Smooth muscle cell (in vitro differentiated cells): ENCODE measurements at regions not wholly inside any gene's neighbourhood (a gene's known extent, or its start where the extent isn't known, plus 50 kb on each side); places are given as distances from the start of the nearest gene placed in this dataset.

ENCODE experiments used
- DNase-seq: peaks from one replicate; lab custom pipeline; 2025; ENCODE audit not compliant: unreplicated experiment; lab: John Stamatoyannopoulos, UW
- H2AFZ ChIP-seq: fragments of 200-600 bp; sonication (generic); 2 replicates; pipeline ENCODE4 v1.6.0; 2016; ENCODE audit warnings: antibody characterized with exemption, low read depth, mild to moderate bottlenecking
- H3F3A ChIP-seq: fragments of 200-600 bp; sonication (generic); 2 replicates; pipeline ENCODE4 v1.6.0; 2017; ENCODE audit warnings: antibody characterized with exemption, low read depth
- H3K27ac ChIP-seq: fragments of 200-600 bp; sonication (generic); 2 replicates; pipeline ENCODE4 v1.5.1; 2016; ENCODE audit warnings: low read depth, mild to moderate bottlenecking
- H3K27me3 ChIP-seq: fragments of 200-600 bp; sonication (generic); 2 replicates; pipeline ENCODE4 v1.6.1; 2016; ENCODE audit warnings: low read depth, mild to moderate bottlenecking
- H3K36me3 ChIP-seq: fragments of 200-600 bp; sonication (generic); 2 replicates; pipeline ENCODE4 v1.5.1; 2016; ENCODE audit warnings: low read depth
- H3K4me1 ChIP-seq: fragments of 200-600 bp; sonication (generic); 2 replicates; pipeline ENCODE4 v1.5.1; 2016; ENCODE audit warnings: low read depth
- H3K4me2 ChIP-seq: fragments of 200-600 bp; sonication (generic); 2 replicates; pipeline ENCODE4 v1.6.0; 2016; ENCODE audit warnings: mild to moderate bottlenecking
- H3K4me3 ChIP-seq: fragments of 200-600 bp; sonication (generic); 2 replicates; pipeline ENCODE4 v1.5.1; 2016; ENCODE audit warnings: mild to moderate bottlenecking
- H3K79me2 ChIP-seq: fragments of 200-600 bp; sonication (generic); 2 replicates; pipeline ENCODE4 v1.6.0; 2016; ENCODE audit warnings: low read depth, mild to moderate bottlenecking
- H3K9ac ChIP-seq: fragments of 200-600 bp; sonication (generic); 2 replicates; pipeline ENCODE4 v1.6.0; 2016; ENCODE audit warnings: low read depth
- H3K9me3 ChIP-seq: fragments of 200-600 bp; sonication (generic); replicated peaks from 2 replicates; pipeline ENCODE4 v1.5.1; 2016; ENCODE audit warnings: low read depth
- H4K20me1 ChIP-seq: fragments of 200-600 bp; sonication (generic); 2 replicates; pipeline ENCODE4 v1.6.0; 2016; ENCODE audit warnings: low read depth
- WGBS: methylation state at CpG from one replicate; pipeline ENCODE4 v1.1.7; 2016; ENCODE audit warnings: low lambda C conversion rate; 5-methylcytosine and 5-hydroxymethylcytosine counted together
- TF ChIP-seq, protein P1 (sequence below): fragments of 200-600 bp; sonication (generic); IDR thresholded peaks from 2 replicates; pipeline ENCODE4 v1.5.1; 2017; ENCODE audit warnings: borderline replicate concordance, mild to moderate bottlenecking, antibody characterized with exemption; ENCODE audit not compliant: insufficient read depth, poor library complexity, severe bottlenecking

DNA sequence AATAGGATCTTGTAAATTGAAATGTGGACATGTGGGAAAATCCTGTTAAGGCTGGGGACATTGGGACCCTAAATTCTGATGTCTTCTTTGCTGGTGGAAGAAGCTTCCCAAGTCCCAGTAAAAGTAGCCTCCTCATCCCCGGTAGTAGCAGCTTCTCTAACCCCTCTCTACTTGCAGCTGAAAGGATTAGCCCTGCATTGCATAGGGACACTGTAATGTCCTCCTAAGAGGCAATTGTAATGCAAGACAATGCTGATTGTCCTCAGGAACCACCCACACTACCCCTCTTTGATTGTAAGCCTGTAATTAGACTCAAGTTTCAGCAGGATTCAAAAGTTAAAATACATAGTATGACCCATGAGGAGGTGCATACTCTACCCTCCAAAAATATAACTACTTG lies 1938.4 kb upstream of the C9orf72 start:
- no peak for DNase-seq
- Histone ChIP-seq H3K4me3 (no peak overlapping the region), H3K9ac (no peak overlapping the region), H4K20me1 (no peaks in the 10 kb centered on the region), H3F3A (no peaks in the 10 kb centered on the region), H2AFZ (no peak overlapping the region), H3K4me1 (peaks cover 5% of the 10 kb centered on the region), H3K27me3 (no peaks in the 10 kb centered on the region), H3K4me2 (no peak overlapping the region), H3K79me2 (no peaks in the 10 kb centered on the region), H3K27ac (no peak overlapping the region), H3K9me3 (no peaks in the 10 kb centered on the region), H3K36me3 (no peaks in the 10 kb centered on the region)
- WGBS, result 76% methylated on average over 1 of the region's 1 CpG
- TF ChIP-seq, protein P1, sequence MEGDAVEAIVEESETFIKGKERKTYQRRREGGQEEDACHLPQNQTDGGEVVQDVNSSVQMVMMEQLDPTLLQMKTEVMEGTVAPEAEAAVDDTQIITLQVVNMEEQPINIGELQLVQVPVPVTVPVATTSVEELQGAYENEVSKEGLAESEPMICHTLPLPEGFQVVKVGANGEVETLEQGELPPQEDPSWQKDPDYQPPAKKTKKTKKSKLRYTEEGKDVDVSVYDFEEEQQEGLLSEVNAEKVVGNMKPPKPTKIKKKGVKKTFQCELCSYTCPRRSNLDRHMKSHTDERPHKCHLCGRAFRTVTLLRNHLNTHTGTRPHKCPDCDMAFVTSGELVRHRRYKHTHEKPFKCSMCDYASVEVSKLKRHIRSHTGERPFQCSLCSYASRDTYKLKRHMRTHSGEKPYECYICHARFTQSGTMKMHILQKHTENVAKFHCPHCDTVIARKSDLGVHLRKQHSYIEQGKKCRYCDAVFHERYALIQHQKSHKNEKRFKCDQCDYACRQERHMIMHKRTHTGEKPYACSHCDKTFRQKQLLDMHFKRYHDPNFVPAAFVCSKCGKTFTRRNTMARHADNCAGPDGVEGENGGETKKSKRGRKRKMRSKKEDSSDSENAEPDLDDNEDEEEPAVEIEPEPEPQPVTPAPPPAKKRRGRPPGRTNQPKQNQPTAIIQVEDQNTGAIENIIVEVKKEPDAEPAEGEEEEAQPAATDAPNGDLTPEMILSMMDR, result no peak

DNA sequence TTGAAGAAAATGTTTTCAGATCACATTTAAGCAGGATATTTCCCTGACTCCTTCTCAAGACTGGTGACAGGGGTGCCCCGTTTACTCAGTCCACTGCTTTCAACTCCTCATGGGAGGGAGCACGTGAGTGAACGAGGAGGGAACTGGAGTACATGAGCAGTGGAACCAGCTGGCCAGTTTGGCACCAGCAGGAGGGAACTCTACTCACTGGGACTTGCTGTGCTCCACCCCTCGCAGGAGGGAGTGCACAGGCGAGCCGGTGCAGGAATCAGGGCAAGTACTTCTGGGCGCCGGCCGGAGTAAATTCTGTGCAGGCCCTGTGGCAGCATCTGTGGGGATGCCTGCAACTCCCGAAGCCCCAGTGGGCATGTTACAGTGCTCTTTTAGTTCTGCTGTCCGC lies 1941.1 kb upstream of the C9orf72 start:
- no peaks in the 10 kb centered on the region for H4K20me1 ChIP-seq
- H3K27me3 ChIP-seq, result no peaks in the 10 kb centered on the region
- 68% methylated on average over 11 of the region's 11 CpGs for WGBS
- DNase-seq, result no peak
- no peak overlapping the region for H3K27ac ChIP-seq
- H3K9ac ChIP-seq, result no peak overlapping the region
- no peaks in the 10 kb centered on the region for H3F3A ChIP-seq
- H3K4me3 ChIP-seq, result no peak overlapping the region
- H3K79me2 ChIP-seq, result no peaks in the 10 kb centered on the region
- no peak overlapping the region for H3K4me2 ChIP-seq
- H3K9me3 ChIP-seq, result no peaks in the 10 kb centered on the region
- peaks cover 5% of the 10 kb centered on the region for H3K4me1 ChIP-seq
- TF ChIP-seq, protein P1, result no peak
- no peaks in the 10 kb centered on the region for H3K36me3 ChIP-seq
- H2AFZ ChIP-seq, result no peak overlapping the region

DNA sequence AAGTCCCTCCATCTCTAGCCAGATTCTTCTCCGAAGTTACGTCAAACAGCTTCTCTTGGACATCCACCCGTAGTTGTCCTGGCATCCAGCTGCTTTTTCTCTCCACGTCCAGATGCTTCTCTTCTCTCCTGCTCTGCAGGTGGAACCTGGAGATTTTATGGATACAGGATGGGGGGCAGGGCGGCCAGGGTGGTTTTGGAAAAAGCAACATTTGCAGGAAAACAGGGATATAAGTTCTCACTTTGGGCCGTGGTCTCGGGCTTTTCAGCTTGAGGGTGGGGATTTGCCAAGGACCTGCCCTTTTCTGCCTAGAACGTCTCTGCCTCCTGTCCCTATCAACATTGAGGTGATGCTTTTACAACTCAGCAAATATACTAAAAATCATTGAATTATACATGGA lies 1941.6 kb upstream of the C9orf72 start:
- H3F3A ChIP-seq, result no peaks in the 10 kb centered on the region
- H3K4me2 ChIP-seq, result no peak overlapping the region
- H2AFZ ChIP-seq, result no peak overlapping the region
- no peaks in the 10 kb centered on the region for H3K36me3 ChIP-seq
- WGBS, result 80% methylated on average over 8 of the region's 8 CpGs
- H4K20me1 ChIP-seq, result no peaks in the 10 kb centered on the region
- H3K9me3 ChIP-seq, result no peaks in the 10 kb centered on the region
- no peak overlapping the region for H3K4me3 ChIP-seq
- no peak overlapping the region for H3K27ac ChIP-seq
- no peaks in the 10 kb centered on the region for H3K79me2 ChIP-seq
- H3K9ac ChIP-seq, result no peak overlapping the region
- no peak for DNase-seq
- no peaks in the 10 kb centered on the region for H3K27me3 ChIP-seq
- H3K4me1 ChIP-seq, result peaks cover 5% of the 10 kb centered on the region
- TF ChIP-seq, protein P1, result no peak

DNA sequence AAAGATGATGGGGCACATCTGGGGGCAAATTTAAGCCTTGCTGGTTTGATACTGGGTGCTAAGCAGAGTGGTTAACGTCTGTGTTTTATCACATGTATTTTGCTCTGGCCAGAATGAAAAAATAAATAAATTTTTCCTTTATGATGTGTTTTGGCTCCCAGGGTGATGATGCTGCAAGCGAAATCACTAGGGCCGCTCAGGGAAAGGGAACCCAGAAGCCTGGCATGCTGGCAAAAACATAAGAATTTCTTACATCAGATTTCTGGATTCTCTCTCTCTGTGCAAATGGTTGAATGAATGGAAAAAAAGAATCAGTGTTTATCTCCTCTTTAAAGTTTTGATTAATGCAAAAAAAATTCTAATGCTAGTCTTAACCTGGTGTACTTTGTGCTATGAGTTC lies 1975.2 kb upstream of the C9orf72 start:
- Histone ChIP-seq H3K4me3 (no peak overlapping the region), H3K36me3 (no peaks in the 10 kb centered on the region), H3F3A (no peaks in the 10 kb centered on the region), H3K4me2 (no peak overlapping the region), H3K4me1 (no peaks in the 10 kb centered on the region), H3K79me2 (no peaks in the 10 kb centered on the region), H3K27ac (no peak overlapping the region), H2AFZ (no peak overlapping the region), H3K9me3 (no peaks in the 10 kb centered on the region), H3K9ac (no peak overlapping the region), H4K20me1 (no peaks in the 10 kb centered on the region), H3K27me3 (no peaks in the 10 kb centered on the region)
- TF ChIP-seq, protein P1, result no peak
- 78% methylated on average over 3 of the region's 3 CpGs for WGBS
- no peak for DNase-seq
